SW 1271 (cell line): ENCODE measurements at regions not wholly inside any gene's neighbourhood (a gene's known extent, or its start where the extent isn't known, plus 50 kb on each side); places are given as distances from the start of the nearest gene placed in this dataset.
"Not testable (repeated sequence)": the region's sequence is repeated elsewhere in the genome, so short reads cannot be mapped to it uniquely, and the experiment has no call there.

Source experiments
- DNase-seq, 2 experiments: peaks; one replicate each; lab custom pipeline; 2025; lab: John Stamatoyannopoulos, UW

DNA sequence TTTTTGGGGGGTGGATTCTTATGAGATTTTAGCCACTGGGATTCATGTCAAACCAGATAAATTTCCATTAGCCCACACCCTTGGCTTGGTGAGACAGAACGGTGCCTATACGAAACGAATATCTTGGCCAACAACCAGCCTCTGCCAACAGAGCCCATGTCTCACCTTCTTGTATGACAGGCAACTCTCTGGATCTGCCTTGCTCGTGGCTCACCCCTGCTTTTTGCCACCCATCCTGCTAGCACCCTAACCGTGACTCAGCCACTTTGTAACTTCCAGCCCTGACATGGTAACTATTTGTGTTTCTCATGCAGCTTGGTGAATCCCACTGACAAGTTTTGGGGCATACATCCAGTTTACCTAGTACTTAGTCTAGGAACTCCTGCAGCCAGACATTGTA, 457.0 kb downstream of the SPATA31D1 start:
- DNase-seq, result no peak

DNA sequence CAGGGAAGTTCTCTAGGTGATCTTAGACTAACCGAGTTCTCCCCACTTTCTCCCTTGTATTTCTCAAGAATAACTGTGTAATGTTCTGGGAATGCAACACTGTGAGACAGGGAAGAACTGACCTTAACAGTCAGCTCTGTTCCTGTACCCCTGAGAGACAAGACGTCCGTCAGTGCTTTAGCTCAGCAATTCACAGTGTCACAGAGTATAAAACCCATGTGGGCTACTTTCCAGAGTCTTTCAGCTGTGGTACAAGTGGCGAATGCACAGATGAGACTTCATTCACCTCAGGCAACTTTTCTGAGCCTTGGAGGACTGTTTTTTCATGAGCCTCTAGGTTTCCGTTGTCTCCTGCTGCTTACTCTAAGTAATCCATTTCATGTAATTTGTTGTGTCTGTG, 458.8 kb downstream of the SPATA31D1 start:
- DNase-seq, result no peak

DNA sequence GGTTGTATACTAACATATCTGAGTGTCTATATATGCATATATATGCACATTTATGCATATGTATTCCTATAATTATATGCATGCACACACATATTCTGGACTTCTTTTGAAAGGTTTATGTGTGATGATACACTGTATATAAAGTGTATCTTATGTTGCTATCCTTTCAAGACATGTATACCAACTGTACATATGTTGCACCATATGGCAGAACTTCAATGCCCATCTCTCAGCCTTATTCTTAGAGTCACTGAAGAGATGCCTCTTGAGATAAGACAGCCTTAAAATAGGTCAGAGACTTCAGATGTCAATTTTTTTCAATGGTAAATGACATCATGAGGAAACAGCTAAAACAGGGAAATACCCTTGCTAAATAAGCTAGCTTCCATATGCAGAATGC, 461.4 kb downstream of the SPATA31D1 start:
- no peak for DNase-seq

DNA sequence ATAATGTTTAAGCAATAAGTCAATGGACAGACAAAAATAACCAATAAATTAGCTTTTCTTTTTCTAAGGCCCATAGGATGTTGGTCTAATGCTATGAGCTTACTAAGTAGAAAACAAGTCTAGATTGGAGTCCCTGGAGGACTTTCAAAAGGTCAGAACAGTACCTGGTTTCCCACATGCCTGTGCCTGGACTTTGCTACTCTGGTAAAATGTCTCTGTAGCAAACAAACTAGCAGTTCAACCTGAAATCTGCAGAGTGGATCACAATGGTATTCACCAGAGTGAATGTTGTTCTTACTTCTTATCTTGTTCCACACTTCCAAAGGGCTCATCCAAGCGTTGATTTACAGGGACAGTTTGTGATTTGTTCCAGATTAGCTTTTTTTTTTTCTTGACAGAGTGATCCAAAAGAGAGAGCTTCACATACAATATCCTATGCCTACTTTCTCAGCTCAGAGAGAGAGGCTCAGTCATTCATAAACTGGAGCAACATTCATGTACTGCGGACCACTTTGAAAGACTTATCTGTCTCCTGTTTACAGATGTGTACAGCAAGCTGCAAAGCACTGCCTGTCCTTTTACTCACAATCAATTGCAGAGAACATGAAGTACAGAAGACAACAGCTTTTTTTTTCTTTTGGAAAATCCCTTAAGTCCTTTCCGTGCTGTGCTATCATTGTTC, 466.1 kb downstream of the SPATA31D1 start:
- DNase-seq, result no peak

DNA sequence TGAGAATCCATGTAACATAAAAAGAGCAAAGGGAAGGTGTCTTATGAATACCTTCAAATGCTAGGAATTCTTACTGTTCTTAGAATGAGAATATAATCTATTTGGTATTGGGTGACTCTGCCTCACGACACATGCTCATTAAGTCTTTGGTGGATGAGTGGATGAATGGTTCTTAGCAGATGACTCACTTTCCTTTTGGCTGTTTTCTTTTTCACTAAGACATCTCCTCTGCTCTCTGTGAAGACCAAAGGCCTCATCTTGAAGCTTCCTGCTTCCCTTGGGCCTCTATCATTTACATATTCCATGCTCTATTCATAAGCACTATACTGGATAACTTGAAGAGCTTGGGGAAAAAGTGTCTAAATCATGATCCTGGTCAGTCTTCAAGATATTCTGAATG, 468.1 kb downstream of the SPATA31D1 start:
- DNase-seq, result no peak

DNA sequence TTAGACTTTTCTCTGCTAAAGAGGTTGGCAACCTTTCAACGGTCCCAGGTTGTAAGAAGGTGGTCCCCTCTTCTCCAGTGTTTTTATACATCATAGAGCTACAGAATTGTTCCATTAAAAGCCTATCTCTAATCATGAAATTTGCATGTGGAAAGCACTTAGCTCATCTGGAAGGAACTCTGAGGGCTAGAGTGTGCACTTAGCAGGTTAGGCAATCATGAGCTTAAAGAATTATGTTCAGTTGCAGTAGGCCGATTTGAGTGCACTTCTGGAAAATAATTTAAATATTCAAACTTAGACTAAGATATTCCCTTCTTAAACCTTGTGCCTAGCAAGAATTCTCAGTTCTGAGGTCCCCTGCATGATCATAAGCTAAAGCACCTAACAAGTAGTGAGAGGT, 468.7 kb downstream of the SPATA31D1 start:
- DNase-seq, result no peak

DNA sequence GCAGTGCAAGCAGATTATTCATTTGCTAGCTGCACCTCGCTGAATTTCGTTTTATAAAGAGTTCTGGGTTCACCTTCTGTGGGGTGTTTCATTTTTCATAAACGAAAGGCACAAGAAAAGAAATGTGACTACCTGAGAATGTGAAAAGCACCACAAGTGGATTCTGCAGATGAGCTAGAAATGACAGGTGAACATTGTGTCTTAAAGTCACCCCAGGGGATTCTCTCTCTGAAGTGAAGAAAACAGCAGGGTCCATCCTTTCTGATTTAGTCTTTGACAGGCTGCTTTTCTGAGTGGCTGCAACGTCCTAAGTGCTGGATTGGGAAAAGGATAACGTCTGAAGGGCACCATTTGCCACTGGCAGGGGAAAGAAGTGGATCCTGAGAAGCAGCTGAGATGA, 469.3 kb downstream of the SPATA31D1 start:
- no peak for DNase-seq

DNA sequence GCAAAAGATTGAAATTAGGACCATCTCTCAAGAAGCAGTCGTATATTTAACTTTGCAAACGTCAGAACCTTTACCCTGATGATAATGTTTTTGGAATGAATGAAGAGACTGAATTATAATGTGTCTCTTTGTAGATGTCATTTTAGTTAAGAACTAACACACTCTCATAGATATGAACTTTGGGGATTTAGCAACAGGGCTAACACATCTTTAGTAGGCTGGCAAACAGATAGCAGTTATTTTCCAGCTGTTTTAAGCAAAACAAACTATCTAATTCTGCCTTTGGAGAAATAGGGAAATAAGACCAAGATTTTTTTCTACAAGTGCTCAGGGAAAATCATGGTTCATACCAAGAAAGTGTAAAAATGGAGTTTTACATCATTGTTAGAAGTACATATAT, 469.7 kb downstream of the SPATA31D1 start:
- no peak for DNase-seq

DNA sequence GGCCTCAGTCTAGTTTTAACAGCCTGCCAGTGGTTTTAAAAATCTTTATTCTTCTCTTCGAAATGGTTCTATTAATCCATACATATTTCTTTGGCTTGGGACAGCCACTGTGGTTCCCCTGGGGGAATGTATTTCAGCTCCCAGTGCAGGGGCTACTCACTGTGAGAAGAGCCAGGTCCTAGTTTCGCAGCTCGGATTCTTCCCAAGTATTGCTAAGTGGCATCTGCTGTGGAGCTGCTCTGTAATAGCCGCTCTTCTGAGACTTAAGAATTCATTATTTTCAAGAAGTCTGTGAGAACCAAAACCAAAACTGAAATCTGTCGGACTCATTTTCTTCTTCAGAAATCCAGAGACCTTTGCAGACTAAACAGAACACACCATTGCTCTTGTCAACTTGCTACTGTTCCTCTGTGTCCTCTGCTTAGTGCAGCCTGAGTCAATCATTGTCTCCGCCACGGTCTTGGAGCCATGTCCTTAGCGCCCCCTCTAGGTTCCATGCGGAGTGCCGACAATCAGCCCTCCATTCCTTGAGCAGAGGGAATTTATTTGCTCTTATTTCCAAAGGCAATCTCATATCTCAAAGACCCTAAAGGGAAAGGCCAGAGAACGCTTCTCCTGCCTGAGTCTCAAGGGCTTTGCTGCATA, 478.2 kb downstream of the SPATA31D1 start:
- no peak for DNase-seq

DNA sequence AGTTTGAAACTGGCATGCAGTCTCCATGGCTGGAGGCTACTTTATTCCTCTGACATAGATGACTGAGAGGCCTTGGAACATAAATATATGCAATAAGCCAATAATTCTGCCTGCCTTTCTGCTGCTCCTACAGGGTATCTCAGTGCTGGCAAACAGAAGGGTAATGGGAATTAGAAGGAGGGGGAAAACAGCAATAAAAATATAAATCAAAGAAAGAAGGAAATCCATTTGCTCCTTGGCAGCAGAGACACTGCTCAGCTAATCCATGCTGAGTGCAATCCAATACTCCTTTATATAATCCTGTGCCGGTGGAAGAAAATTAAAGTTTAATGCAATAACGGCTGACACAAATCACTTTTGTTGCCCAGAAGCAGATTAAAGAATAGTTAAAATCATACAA, 478.9 kb downstream of the SPATA31D1 start:
- DNase-seq, result no peak

DNA sequence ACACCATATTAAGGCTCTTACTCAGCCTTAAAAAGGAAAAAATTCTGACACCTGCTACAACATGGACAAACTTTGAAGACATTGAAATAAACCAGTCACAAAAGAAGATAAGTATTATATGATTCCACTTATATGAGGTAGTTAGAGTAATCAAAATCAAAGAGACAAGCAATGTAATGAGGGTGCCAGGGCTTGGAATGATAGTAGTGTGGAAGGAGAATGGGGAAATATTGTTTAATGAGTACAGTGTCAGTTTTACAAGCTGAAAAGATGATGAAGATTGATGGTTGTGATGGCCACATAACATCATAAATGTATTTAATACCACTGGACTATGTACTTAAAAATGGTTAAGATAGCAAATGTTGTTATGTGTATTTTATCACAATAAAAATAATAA, 485.7 kb downstream of the SPATA31D1 start:
- DNase-seq, result no peak

DNA sequence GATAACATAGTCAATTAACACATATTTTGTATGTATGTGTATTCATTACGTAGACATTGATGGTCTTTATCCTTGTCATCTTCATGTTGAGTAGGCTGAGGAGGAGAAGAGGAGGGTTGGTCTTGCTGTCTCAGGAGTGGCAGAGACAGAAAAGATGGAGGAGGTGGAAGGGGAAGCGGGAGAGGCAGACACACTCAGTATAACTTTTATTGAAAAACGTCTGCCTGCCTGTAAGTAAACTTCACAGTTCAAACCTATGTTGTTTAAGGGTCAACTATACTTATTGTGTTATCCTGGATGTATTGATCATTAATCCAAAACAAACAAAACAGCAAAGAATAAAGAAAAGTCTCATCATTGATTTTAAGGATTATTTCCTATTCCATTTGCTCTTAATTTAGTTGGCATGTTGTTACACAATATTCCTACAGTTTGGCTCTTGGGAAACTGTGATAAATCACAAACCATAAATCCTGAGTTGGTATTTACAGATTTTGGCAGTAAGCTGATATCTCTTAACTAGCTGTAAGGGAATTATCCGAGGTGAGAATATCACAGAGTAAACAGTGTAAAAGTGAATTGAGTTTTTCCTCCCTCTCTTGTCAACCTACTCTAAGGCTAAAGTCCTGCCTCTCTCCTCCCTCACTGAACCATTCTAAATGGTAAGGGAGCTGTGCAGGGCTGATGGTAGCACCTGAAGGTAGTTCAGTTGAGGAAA, 487.2 kb downstream of the SPATA31D1 start:
- no peak for DNase-seq

DNA sequence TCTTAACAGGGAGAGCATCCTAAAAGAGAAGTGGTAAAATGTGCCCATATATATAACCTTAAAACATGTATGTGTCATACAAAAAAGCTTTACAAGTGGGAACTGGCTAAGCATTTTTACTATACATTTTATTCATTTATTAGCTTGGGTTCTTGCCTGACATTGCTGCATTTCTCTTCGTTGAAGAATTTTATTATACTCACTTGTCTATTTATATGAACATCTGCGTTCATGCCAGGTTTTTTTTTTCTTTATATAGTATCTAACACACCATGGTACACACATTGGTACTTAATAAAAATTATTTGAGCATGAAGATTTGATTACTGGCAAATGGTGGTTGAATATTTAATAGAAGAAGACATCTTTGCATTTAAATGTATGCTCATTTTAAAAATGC, 492.3 kb downstream of the SPATA31D1 start:
- DNase-seq, result no peak

DNA sequence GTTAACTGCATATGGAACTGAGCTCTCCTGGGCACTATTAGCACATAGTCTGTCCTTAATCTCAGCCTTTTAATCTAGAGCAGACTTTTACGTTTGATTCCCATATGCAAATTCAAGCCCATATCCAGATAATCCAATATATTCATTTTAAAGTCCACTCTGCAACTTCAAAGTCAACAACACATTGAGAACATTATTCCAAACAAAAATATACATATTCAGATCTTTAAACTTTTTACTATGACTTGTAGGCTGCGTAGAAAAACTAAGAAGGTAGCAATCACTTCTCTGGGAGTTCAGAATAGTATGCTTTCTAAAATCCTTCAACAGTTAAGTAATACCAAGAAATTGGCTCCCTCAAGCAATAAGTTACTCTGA, 499.4 kb downstream of the SPATA31D1 start:
- no peak for DNase-seq

DNA sequence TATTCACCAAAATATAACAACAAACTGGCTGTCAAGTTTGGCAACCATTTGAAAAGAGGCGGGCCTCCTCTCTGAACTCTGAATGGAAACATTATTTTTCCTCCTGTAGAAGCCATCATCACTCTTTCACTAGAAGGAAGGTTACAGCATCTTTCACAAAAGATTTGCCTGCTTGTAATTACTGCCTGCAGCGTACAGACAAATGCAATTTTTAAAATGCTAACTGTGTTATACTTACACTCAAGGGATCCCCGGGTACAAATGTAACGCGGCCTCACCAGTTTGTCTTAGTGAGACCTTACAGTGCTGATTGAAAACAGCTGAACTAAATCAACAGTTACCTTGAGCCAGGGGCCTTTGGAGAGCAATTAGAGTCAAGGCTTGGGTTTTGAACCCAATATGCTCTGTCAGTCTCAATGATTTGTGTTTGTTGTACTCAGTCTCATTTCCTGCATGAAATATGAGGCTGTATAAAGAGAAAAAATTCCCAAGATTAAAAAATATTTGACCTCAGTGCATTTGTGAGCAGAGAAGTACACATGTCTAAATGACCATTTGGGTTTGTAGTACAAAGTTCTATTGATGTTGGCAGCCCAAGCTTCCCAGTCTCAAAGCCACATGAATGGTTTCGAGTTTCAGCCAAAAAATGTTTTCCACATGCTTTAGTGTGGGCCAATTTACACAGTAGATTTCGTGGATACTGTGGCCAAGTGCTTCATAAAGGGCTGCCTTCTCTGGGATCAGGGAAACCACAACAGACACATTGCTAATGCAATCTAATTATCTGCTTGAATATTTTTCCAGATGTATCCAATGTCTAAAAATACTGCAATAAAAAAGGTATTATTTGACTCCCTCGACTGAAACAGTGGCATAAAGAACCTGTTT, 500.0 kb downstream of the SPATA31D1 start:
- DNase-seq, result no peak

DNA sequence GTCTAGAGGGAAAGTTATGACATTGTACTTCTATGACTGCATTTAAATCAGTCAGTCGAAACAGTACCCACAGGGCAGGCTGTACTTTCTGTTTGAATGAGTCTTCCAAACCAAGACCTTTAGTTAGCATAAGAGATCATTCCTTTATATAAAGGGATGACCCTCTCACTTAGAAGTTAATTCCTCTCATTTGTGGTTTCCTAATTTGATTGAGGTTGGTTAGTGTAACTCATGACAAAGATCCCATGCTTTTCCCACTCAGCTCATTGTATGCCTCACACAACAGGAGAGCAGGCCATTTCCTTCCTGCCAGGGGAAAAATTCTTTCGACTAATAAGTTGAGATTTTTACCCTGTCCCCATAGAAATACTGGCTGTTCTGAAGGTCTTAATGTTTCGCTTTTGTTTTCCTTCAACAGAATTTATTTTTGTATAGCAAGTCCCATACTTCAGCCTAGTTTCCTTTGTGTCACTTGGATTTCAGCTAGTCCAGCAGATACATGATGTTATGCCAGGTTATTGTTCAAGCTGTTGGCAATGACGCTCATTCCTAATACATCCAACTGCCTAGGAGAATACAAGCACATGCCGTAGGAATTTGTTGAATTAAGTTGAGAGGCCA, 500.7 kb downstream of the SPATA31D1 start:
- no peak for DNase-seq

DNA sequence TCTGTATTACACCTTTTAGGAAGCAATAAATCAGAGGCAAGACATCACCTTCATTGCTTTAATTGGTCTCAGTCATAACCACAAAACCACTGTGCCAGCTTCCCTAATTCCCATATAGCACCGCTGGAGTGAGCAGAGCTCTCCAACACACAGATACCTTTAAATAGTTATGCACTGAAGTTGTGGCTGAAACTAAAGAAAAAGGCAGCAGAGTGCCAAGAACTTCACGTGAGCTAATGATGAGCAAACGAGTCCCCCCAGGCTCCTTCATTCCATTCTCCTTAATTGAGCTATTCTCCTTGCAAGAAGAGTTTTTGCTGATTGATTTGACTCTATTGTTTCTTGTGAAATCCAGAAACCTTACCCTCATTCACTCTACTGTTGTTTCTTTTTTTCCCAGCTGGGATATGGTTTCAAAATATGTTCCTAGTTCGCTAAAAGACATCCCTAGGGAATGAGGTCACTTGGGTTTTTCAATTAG, 501.5 kb downstream of the SPATA31D1 start:
- no peak for DNase-seq

DNA sequence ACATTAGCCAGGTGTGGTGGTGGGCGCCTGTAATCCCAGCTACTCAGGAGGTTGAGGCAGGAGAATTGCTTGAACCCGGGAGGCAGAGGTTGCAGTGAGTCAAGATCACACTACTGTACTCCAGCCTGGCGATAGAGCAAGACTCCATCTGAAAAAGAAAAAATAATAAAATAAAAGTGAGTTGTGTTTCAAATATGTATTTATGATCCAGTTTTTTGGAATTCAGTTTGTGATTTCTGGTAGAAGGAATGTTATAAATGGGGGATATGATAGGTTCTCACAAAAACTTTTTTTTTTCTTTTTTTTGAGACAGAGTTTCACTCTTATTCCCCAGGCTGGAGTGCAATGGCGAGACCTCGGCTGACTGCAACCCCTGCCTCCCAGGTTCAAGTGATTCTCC, 502.2 kb downstream of the SPATA31D1 start:
- not testable (repeated sequence) for DNase-seq

DNA sequence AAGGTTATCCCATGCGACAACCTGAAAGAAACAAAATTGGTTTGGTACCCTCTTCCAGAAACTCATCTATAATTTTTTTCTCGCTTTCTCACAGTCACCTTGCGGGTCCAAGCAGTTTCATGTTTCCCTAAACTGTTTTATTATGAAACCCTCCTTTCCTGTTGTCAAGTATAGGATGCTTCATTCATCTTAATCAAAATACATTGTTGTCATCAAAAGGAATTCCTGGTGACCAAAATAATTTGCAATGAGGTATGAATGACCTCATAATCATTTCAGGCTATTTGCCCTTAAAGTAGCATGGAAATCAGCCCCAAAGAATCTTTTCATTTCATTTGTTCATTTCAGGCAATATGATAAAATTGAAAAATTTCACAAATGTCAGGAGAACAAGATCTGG, 503.0 kb downstream of the SPATA31D1 start:
- no peak for DNase-seq

DNA sequence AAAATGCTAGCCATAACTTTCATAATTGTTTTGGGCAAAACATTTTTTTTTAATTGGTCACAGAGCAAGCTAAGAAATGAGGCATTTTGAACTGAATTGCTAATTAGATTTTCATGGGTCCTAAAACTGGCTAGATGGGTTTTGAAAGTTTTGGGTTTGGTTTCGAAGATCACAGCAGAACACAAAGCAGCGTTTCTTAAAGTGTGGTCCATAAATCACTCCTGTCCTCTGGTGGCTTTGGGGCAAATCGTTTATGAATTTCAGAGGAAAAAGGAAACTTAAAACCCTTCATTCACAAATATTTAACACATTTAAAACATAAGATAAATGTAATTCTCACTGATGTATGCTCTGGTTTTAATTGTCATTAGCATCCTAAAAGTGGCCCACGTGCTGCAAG, 503.7 kb downstream of the SPATA31D1 start:
- DNase-seq, result no peak

DNA sequence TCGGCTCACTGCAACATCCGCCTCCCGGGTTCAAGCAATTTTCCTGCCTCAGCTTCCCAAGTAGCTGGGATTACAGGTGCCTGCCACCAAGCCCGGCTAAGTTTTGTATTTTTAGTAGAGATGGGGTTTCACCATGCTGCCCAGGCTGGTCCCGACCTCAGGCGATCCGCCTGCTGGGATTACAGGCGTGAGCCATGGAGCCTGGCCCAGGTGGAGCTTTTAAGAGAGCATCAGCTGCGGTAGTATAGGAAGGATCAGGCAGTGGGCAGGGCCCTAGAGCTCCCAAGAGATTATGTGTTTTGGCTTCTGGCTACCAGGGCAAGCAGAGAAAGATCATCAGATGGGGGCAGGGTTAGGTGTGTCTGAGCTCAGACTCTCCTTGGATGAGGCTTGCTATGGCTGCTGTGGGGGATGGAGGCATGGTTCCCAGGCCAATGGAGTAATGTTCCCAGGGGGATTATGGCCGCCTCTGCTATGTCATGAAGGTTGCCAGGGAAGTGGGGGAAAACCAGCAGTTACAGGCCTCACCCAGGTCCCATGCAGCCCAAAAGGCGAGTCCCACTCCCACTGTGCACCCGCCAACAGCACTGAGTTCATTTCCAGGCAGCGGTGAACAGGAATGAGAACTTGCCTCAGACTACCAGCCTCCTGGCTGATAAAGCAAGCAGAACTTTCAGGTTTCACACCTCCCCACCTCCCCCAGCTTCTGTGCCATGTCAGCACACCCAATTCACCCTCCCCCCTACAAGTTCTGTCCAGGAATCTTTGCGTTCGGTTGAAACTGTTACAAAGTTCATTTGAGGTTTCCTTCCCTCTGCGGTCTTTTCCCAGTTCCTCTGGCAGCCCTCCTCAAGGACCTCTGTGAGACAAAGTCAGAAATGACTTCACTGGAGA, 507.6 kb downstream of the SPATA31D1 start:
- DNase-seq, result no peak
